ENCODE measurements at regions not wholly inside any gene's neighbourhood (a gene's known extent, or its start where the extent isn't known, plus 50 kb on each side); places are given as distances from the start of the nearest gene placed in this dataset.

- POLR2A ChIA-PET: no interaction called here
- H2AFZ ChIP-seq (ENCODE audit: insufficient read depth, low read depth, low read length, poor library complexity, severe bottlenecking): no peak overlapping the region
- H3K9me3 Mint-ChIP-seq (ENCODE audit: insufficient read depth): no peaks in the 10 kb centered on the region
These were observed 389.6 kb upstream of the PODXL start for GRCh38 chr7:131945957-131946544.

DNA sequence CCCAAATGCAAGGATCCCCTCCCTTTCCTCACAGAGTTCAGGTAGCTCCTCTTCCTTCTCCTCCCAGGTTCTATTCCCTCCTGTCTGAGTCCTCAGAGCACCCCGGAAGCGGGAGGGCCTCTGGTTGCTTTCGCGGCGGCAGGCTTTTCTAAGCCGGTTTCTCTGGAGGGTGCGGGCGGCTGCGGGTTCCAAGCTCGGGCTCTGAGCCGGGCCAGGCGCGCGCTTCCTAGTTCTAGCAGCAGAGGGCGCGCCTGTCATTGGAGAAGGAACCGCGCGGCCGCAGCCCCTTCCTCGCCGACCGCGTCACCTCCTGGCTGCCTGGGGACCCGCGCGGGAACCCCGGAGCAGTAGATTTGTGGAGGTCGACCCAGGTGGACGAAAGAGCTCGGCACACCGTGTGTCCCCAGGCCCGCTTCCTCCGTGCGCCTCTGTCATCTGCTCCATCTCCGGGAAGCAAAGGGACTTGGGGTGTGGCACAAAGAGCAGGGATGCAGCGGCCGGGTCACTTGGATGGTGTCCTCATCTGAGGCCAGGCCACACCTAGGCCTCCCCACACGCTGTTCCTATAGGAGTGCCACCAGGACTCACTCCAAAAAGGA is 389.0 kb upstream of the PODXL start:
- H3K4me2 ChIP-seq (replicated peaks; ENCODE audit: low read depth, low read length, poor library complexity, severe bottlenecking): no peak overlapping the region
- TF ChIP-seq, protein P1, sequence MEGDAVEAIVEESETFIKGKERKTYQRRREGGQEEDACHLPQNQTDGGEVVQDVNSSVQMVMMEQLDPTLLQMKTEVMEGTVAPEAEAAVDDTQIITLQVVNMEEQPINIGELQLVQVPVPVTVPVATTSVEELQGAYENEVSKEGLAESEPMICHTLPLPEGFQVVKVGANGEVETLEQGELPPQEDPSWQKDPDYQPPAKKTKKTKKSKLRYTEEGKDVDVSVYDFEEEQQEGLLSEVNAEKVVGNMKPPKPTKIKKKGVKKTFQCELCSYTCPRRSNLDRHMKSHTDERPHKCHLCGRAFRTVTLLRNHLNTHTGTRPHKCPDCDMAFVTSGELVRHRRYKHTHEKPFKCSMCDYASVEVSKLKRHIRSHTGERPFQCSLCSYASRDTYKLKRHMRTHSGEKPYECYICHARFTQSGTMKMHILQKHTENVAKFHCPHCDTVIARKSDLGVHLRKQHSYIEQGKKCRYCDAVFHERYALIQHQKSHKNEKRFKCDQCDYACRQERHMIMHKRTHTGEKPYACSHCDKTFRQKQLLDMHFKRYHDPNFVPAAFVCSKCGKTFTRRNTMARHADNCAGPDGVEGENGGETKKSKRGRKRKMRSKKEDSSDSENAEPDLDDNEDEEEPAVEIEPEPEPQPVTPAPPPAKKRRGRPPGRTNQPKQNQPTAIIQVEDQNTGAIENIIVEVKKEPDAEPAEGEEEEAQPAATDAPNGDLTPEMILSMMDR (IDR thresholded peaks at IDR 0.05): peak; percentile 18
- TF ChIP-seq EZH2 (IDR thresholded peaks at IDR 0.05; ENCODE audit: borderline replicate concordance, insufficient read depth, low read depth, low read length, poor library complexity, severe bottlenecking): no peak
- ATAC-seq (ENCODE audit: low read depth) (no peak), DNase-seq (no peak)
- H3K36me3 ChIP-seq (replicated peaks in 1 of 2; ENCODE audit: control extremely low read depth in 1 of 2, control insufficient read depth in 1 of 2, extremely low read depth in 1 of 2, insufficient read depth in 2 of 2, low read length in 1 of 2): no peaks in the 10 kb centered on the region
- H4K20me1 ChIP-seq (ENCODE audit: control insufficient read depth, insufficient read depth, low read length, poor library complexity, severe bottlenecking): no peaks in the 10 kb centered on the region
- H3K9me3 ChIP-seq (ENCODE audit: control extremely low read depth in 1 of 3, control insufficient read depth in 2 of 3, insufficient read depth in 1 of 3, low read length in 2 of 3): peaks cover 0 to 2% (median 0%) of the 10 kb centered on the region in 3 donors
- H3K27ac ChIP-seq (ENCODE audit: low read length in 2 of 2): no peak overlapping the region
- Mint-ChIP-seq H3K27me3 (peaks cover 32% of the 10 kb centered on the region), H3K4me1 (no peaks in the 10 kb centered on the region), H3K4me3 (no peak overlapping the region), H3K9me3 (ENCODE audit: insufficient read depth) (peaks cover under 1% of the 10 kb centered on the region), H3K27ac (no peak overlapping the region)
- no peaks in the 10 kb centered on the region for H3K4me1 ChIP-seq (ENCODE audit: control insufficient read depth in 2 of 2, insufficient read depth in 2 of 2, low read length in 2 of 2)
- no peak overlapping the region for H2AFZ ChIP-seq (ENCODE audit: insufficient read depth, low read depth, low read length, poor library complexity, severe bottlenecking)
- WGBS (ENCODE audit: insufficient coverage): 8% methylated on average over 38 of the region's 39 CpGs
- no peak overlapping the region for H3K4me3 ChIP-seq (ENCODE audit: control extremely low read depth in 1 of 5, extremely low read depth in 1 of 5, insufficient read depth in 1 of 5, low read depth in 2 of 5, low read length in 4 of 5)
- ChIA-PET CTCF (no interaction called here), POLR2A (no interaction called here)
- H3K79me2 ChIP-seq (ENCODE audit: control insufficient read depth, insufficient read depth, low read length): no peaks in the 10 kb centered on the region
- H3K27me3 ChIP-seq (replicated peaks in 1 of 4; ENCODE audit: control extremely low read depth in 1 of 4, control insufficient read depth in 3 of 4, insufficient read depth in 4 of 4, low read length in 3 of 4): peaks cover 0 to 17% (median 4%) of the 10 kb centered on the region in 4 experiments
- H3K9ac ChIP-seq (ENCODE audit: low read length): no peak overlapping the region
- intact Hi-C loops (cut with micrococcal nuclease): no loop called here

More at GRCh38 chr7:131945957-131946544, 389.6 kb upstream of the PODXL start:
- intact Hi-C loops (cut with micrococcal nuclease): no loop called here
- H3K36me3 ChIP-seq (replicated peaks in 1 of 2; ENCODE audit: control extremely low read depth in 1 of 2, control insufficient read depth in 1 of 2, extremely low read depth in 1 of 2, insufficient read depth in 2 of 2, low read length in 1 of 2): no peaks in the 10 kb centered on the region
- no peaks in the 10 kb centered on the region for H4K20me1 ChIP-seq (ENCODE audit: control insufficient read depth, insufficient read depth, low read length, poor library complexity, severe bottlenecking)
- no peak overlapping the region for H3K4me2 ChIP-seq (replicated peaks; ENCODE audit: low read depth, low read length, poor library complexity, severe bottlenecking)
- no peak overlapping the region for H3K4me3 ChIP-seq (ENCODE audit: control extremely low read depth in 1 of 5, extremely low read depth in 1 of 5, insufficient read depth in 1 of 5, low read depth in 2 of 5, low read length in 4 of 5)
- no peak overlapping the region for H3K27ac ChIP-seq (ENCODE audit: low read length in 2 of 2)
- H3K79me2 ChIP-seq (ENCODE audit: control insufficient read depth, insufficient read depth, low read length): no peaks in the 10 kb centered on the region
- Mint-ChIP-seq H3K27ac (no peak overlapping the region), H3K27me3 (peaks cover 32% of the 10 kb centered on the region), H3K4me3 (no peak overlapping the region), H3K4me1 (no peaks in the 10 kb centered on the region)
- ATAC-seq (ENCODE audit: low read depth) (no peak), DNase-seq (no peak)
- H3K9ac ChIP-seq (ENCODE audit: low read length): no peak overlapping the region
- no peak for TF ChIP-seq EZH2 (IDR thresholded peaks at IDR 0.05; ENCODE audit: borderline replicate concordance, insufficient read depth, low read depth, low read length, poor library complexity, severe bottlenecking)
- TF ChIP-seq, protein P1 (IDR thresholded peaks at IDR 0.05): no peak
- CTCF ChIA-PET: no interaction called here
- 69% methylated on average over 12 of the region's 14 CpGs for WGBS (ENCODE audit: insufficient coverage)
- peaks cover 0 to 2% (median 0%) of the 10 kb centered on the region in 3 donors for H3K9me3 ChIP-seq (ENCODE audit: control extremely low read depth in 1 of 3, control insufficient read depth in 2 of 3, insufficient read depth in 1 of 3, low read length in 2 of 3)
- no peaks in the 10 kb centered on the region for H3K4me1 ChIP-seq (ENCODE audit: control insufficient read depth in 2 of 2, insufficient read depth in 2 of 2, low read length in 2 of 2)
- H3K27me3 ChIP-seq (replicated peaks in 1 of 4; ENCODE audit: control extremely low read depth in 1 of 4, control insufficient read depth in 3 of 4, insufficient read depth in 4 of 4, low read length in 3 of 4): peaks cover 0 to 17% (median 4%) of the 10 kb centered on the region in 4 experiments
